Kidney epithelial cell (primary cell): ENCODE measurements at regions not wholly inside any gene's neighbourhood (a gene's known extent, or its start where the extent isn't known, plus 50 kb on each side); places are given as distances from the start of the nearest gene placed in this dataset.
A peak's percentile ranks its signal among the peaks of the same experiment; 100 is the strongest.

Experiments used
- DNase-seq: peaks from one replicate; pipeline ENCODE4 v3.0.0-alpha.2; 2010; ENCODE audit warnings: low read depth
- H3K27me3 ChIP-seq: 2 replicates; pipeline ENCODE4 v1.6.0; 2011; ENCODE audit warnings: low read length; ENCODE audit not compliant: control insufficient read depth, insufficient read depth
- H3K36me3 ChIP-seq: 2 replicates; pipeline ENCODE4 v1.5.1; 2011; ENCODE audit warnings: low read length; ENCODE audit not compliant: control insufficient read depth, insufficient read depth
- H3K4me3 ChIP-seq: 2 replicates; pipeline ENCODE4 v1.5.1; 2011; ENCODE audit warnings: low read depth, mild to moderate bottlenecking, control low read depth, low read length
- TF ChIP-seq, protein P1 (sequence below): IDR thresholded peaks from 2 replicates; pipeline ENCODE4 v1.5.1; 2011; ENCODE audit warnings: mild to moderate bottlenecking, moderate library complexity, low read length, control low read depth, inconsistent platforms; ENCODE audit not compliant: insufficient read depth, poor library complexity, severe bottlenecking

DNA sequence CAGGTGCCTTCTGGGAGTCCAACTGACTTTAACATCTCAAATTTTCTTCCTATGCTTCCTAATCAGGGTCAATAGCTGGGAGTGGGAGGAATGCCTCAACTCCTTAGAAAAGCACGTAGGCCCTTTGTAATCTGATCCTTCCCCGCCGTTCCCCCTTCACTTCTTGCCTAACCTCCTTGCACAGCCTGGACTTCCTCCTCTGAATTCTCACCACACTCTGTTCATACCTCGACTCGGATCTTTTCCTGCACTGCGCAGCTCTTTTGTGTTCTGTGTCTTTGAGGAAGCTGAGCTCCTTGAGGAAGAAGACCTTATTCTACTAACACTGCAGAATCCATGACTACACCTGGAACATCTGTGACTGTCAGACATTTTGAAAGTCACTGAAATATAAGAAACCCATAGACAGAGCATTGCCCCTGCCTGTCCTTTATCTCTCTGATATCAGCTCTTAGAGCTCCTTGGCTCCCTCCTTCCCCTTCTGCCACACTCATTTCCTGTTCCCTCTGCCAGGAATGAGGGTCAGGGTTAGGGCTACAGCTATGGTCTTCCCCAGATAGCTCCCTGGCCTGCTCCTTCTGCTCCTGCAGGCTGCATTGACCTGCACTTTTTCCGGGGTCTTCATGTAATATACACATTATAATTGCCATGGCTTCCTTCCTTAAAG lies 140.2 kb upstream of the LDB2 start:
- Histone ChIP-seq H3K36me3 (no peaks in the 10 kb centered on the region), H3K27me3 (no peaks in the 10 kb centered on the region), H3K4me3 (no peak overlapping the region)
- TF ChIP-seq, protein P1, sequence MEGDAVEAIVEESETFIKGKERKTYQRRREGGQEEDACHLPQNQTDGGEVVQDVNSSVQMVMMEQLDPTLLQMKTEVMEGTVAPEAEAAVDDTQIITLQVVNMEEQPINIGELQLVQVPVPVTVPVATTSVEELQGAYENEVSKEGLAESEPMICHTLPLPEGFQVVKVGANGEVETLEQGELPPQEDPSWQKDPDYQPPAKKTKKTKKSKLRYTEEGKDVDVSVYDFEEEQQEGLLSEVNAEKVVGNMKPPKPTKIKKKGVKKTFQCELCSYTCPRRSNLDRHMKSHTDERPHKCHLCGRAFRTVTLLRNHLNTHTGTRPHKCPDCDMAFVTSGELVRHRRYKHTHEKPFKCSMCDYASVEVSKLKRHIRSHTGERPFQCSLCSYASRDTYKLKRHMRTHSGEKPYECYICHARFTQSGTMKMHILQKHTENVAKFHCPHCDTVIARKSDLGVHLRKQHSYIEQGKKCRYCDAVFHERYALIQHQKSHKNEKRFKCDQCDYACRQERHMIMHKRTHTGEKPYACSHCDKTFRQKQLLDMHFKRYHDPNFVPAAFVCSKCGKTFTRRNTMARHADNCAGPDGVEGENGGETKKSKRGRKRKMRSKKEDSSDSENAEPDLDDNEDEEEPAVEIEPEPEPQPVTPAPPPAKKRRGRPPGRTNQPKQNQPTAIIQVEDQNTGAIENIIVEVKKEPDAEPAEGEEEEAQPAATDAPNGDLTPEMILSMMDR, result no peak
- DNase-seq, result no peak

DNA sequence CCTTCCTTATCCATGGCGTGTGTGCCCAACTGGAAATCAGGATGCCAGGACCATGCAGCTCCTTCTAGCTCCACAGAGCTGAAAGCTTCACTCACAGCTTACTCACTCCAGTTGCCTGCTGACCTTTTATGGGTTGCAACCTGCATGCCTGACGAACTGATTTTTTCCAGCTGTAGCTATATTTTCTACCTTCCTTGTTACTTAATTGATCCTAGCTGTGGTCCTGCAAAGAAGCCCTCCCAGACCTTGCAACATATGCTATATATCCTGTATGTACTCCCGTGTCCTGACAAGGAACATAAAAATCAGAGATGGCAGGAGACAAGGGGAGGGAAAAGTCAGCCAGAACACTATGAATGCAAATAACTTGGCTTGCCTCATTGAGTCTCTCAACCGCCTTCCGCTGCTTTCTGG lies 135.3 kb upstream of the LDB2 start:
- H3K4me3 ChIP-seq, result no peak overlapping the region
- H3K27me3 ChIP-seq, result no peaks in the 10 kb centered on the region
- TF ChIP-seq, protein P1, result no peak
- no peaks in the 10 kb centered on the region for H3K36me3 ChIP-seq
- DNase-seq, result no peak

- Histone ChIP-seq H3K4me3 (no peak overlapping the region), H3K36me3 (no peaks in the 10 kb centered on the region), H3K27me3 (no peaks in the 10 kb centered on the region)
- DNase-seq, result no peak
- TF ChIP-seq, protein P1, result no peak
These were observed 134.8 kb upstream of the LDB2 start for GRCh38 chr4:17033025-17033767.

GRCh38 chr4:17030543-17030942 lies 132.1 kb upstream of the LDB2 start:
- Histone ChIP-seq H3K36me3 (no peaks in the 10 kb centered on the region), H3K4me3 (no peak overlapping the region), H3K27me3 (no peaks in the 10 kb centered on the region)
- TF ChIP-seq, protein P1, result no peak
- peak; percentile 75 for DNase-seq

GRCh38 chr4:17029964-17030363 lies 131.5 kb upstream of the LDB2 start:
- TF ChIP-seq, protein P1, result no peak
- Histone ChIP-seq H3K4me3 (no peak overlapping the region), H3K27me3 (no peaks in the 10 kb centered on the region), H3K36me3 (no peaks in the 10 kb centered on the region)
- no peak for DNase-seq
